ENCODE measurements at regions not wholly inside any gene's neighbourhood (a gene's known extent, or its start where the extent isn't known, plus 50 kb on each side); places are given as distances from the start of the nearest gene placed in this dataset.

- no peak for TF ChIP-seq PATZ1 (CRISPR knock-in tag; IDR thresholded peaks at IDR 0.05; ENCODE audit: borderline replicate concordance)
- no peak for TF ChIP-seq ZFP30 (CRISPR knock-in tag; IDR thresholded peaks at IDR 0.05)
- TF ChIP-seq ARNTL (CRISPR knock-in tag; IDR thresholded peaks at IDR 0.05; ENCODE audit: borderline replicate concordance, low read depth): no peak
- TF ChIP-seq CREB5 (CRISPR knock-in tag; IDR thresholded peaks at IDR 0.05; ENCODE audit: low read depth): no peak
- no peak for TF ChIP-seq ZNF70 (CRISPR knock-in tag; IDR thresholded peaks at IDR 0.05)
- TF ChIP-seq ZNF565 (CRISPR knock-in tag; conservative IDR thresholded peaks at IDR 0.05; ENCODE audit: low read depth): no peak
- TF ChIP-seq ZFP3 (CRISPR knock-in tag; IDR thresholded peaks at IDR 0.05): no peak
- no peak for TF ChIP-seq ESRRG (CRISPR knock-in tag; IDR thresholded peaks at IDR 0.05)
- TF ChIP-seq RARB (CRISPR knock-in tag; IDR thresholded peaks at IDR 0.05): no peak
- TF ChIP-seq ZNF8 (CRISPR knock-in tag; IDR thresholded peaks at IDR 0.05): no peak
- no peak for TF ChIP-seq TSHZ2 (CRISPR knock-in tag; IDR thresholded peaks at IDR 0.05)
- no peak for TF ChIP-seq ZC3H10 (CRISPR knock-in tag; IDR thresholded peaks at IDR 0.05)
- TF ChIP-seq SNAI2 (CRISPR knock-in tag; IDR thresholded peaks at IDR 0.05): no peak
These were observed 450.3 kb downstream of the FBXO15 start for GRCh38 chr18:73697353-73697752.
